K562 (cell line): ENCODE measurements at regions not wholly inside any gene's neighbourhood (a gene's known extent, or its start where the extent isn't known, plus 50 kb on each side); places are given as distances from the start of the nearest gene placed in this dataset.

Source experiments
- CAMTA2 ChIP-seq: fragments of 250-450 bp; sonication (Bioruptor Pico); conservative IDR thresholded peaks from 2 replicates; pipeline ENCODE4 v1.5.1; 2022
- E2F3 ChIP-seq: fragments of 250-450 bp; sonication (Bioruptor Pico); IDR thresholded peaks from 2 replicates; pipeline ENCODE4 v1.4.0; 2020; ENCODE audit warnings: mild to moderate bottlenecking
- HNRNPH1 ChIP-seq: fragments of 200-400 bp; formaldehyde crosslinking; optimal IDR thresholded peaks from 2 replicates; pipeline ENCODE3; 2017; ENCODE audit warnings: low read depth, mild to moderate bottlenecking, low read length, moderate library complexity
- L3MBTL2 ChIP-seq: fragments of 450-650 bp; IDR thresholded peaks from 2 replicates; pipeline ENCODE4 v1.6.1; 2016; ENCODE audit warnings: mild to moderate bottlenecking, moderate library complexity
- MCM3 ChIP-seq: fragments of 450-650 bp; IDR thresholded peaks from 2 replicates; pipeline ENCODE4 v1.6.1; 2016
- MCM7 ChIP-seq, 2 experiments: fragments of 450-650 bp; IDR thresholded peaks; 2 replicates each; pipeline ENCODE4 v1.6.1; 2016 to 2018
- PRPF4 ChIP-seq: fragments of 200-400 bp; formaldehyde crosslinking; IDR thresholded peaks from one replicate; pipeline ENCODE4 v1.6.1; 2017; ENCODE audit warnings: low read length, low read depth, mild to moderate bottlenecking; ENCODE audit not compliant: insufficient read depth, poor library complexity, severe bottlenecking
- PTTG1 ChIP-seq: fragments of 450-650 bp; IDR thresholded peaks from 2 replicates; pipeline ENCODE4 v1.6.1; 2016; ENCODE audit warnings: low read depth, mild to moderate bottlenecking, missing genetic modification characterization, missing compliant biosample characterization
- RFX5 ChIP-seq: IDR thresholded peaks from 2 replicates; pipeline ENCODE4 v1.6.1; 2011; ENCODE audit warnings: low read depth, mild to moderate bottlenecking, improper control_type of control experiment, low read length
- RREB1 ChIP-seq: fragments of 250-450 bp; sonication (Bioruptor Pico); IDR thresholded peaks from 2 replicates; pipeline ENCODE4 v1.4.0; 2020
- SMAD4 ChIP-seq: fragments of 250-450 bp; sonication (Bioruptor Pico); conservative IDR thresholded peaks from 2 replicates; pipeline ENCODE4 v1.8.0; 2021; ENCODE audit warnings: inconsistent platforms, mild to moderate bottlenecking, moderate library complexity
- SMARCC2 ChIP-seq: fragments of 450-650 bp; IDR thresholded peaks from 2 replicates; pipeline ENCODE4 v1.6.1; 2017; ENCODE audit warnings: antibody characterized with exemption, moderate library complexity, mild to moderate bottlenecking, low read depth
- ZC3H4 ChIP-seq: sonication (generic); formaldehyde crosslinking; IDR thresholded peaks from 2 replicates; pipeline ENCODE4 v1.9.0; 2021; ENCODE audit warnings: missing genetic modification reagents, borderline replicate concordance
- ZNF134 ChIP-seq: fragments of 250-450 bp; sonication (Bioruptor Pico); conservative IDR thresholded peaks from 2 replicates; pipeline ENCODE4 v1.4.0; 2020
- ZNF140 ChIP-seq: fragments of 250-450 bp; sonication (Bioruptor Pico); IDR thresholded peaks from 2 replicates; pipeline ENCODE4 v1.8.0; 2021; ENCODE audit warnings: moderate library complexity, mild to moderate bottlenecking, inconsistent platforms
- ZNF589 ChIP-seq: fragments of 200-800 bp; sonication (Bioruptor generic); IDR thresholded peaks from 2 replicates; pipeline ENCODE4 v1.6.1; 2016; ENCODE audit warnings: low read depth, missing genetic modification characterization, missing compliant biosample characterization
- ZNF76 ChIP-seq: fragments of 250-450 bp; sonication (Bioruptor Pico); IDR thresholded peaks from 2 replicates; pipeline ENCODE4 v1.4.0; 2020; ENCODE audit warnings: mild to moderate bottlenecking, moderate library complexity, borderline replicate concordance
- ZNF766 ChIP-seq: fragments of 200-800 bp; sonication (Bioruptor generic); conservative IDR thresholded peaks from 2 replicates; pipeline ENCODE4 v1.6.1; 2016; ENCODE audit warnings: missing genetic modification characterization, missing compliant biosample characterization
- TF ChIP-seq, protein P1 (sequence below): sonication (generic); formaldehyde crosslinking; IDR thresholded peaks from 2 replicates; pipeline ENCODE4 v1.8.0; 2022; ENCODE audit warnings: missing genetic modification reagents, mild to moderate bottlenecking, borderline replicate concordance
- TF ChIP-seq, protein P2 (sequence below), 2 experiments: fragments of 200-800 bp in 1 of 2; sonication (Bioruptor generic) in 1 of 2; sonication (generic) in 1 of 2; formaldehyde crosslinking in 1 of 2; IDR thresholded peaks in 1 of 2; conservative IDR thresholded peaks in 1 of 2; 2 replicates each; pipeline versions ENCODE4 v1.5.0 to v1.6.1; 2016 to 2020; ENCODE audit warnings: missing compliant biosample characterization in 1 of 2, missing genetic modification characterization in 1 of 2, missing genetic modification reagents in 1 of 2

DNA sequence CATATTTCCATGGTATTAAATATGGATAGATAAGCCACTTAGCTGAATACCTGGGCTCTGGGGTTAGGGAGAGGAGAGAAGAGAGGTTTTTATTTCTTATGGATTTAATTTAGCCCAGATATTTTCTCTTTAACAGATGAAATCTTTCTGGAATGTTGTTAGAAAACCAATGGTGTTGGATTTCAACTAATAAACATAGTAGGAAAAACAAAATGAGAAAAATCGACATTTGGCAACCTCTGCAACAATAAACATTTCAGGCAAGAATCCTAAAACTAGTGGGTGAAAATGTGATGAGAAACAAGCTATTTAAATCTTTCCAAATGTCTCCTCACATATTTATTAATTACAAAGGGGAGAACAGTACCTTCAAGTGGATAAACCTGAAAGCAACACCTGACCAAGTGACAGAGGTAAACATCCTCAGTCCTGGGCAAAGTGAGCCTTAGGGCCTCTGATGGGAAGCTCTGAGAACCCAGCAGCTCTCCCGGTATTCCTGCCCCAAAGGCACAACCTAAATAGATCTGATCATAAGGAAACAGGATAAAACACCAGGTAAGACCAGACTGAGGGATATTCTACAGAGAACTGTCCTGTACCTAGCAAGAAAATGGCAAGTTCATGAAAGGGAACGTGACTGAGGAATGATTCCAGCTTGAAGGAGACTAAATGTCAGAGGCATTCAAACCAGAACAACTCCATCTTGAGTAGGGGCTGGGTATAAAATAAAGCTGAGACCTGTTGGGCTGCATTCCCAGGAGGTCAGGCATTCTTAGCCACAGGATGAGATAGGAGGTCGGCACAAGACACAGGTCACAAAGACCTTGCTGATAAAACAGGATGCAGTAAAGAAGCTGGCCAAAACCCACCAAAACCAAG lies 163.7 kb downstream of the ESM1 start (continued):
- TF ChIP-seq PRPF4 (no peak), RFX5 (no peak), SMARCC2 (no peak), L3MBTL2 (no peak), ZNF76 (no peak), PTTG1 (tag) (peak; percentile 68; the same call in 1 of the 2 replicates), CAMTA2 (CRISPR knock-in tag) (no peak), SMAD4 (CRISPR knock-in tag) (0 out of 2 replicates have a peak, but pooled peaks have one; percentile 21), ZNF140 (CRISPR knock-in tag) (no peak), ZC3H4 (CRISPR knock-in tag) (no peak), MCM3 (no peak), HNRNPH1 (no peak), ZNF134 (CRISPR knock-in tag) (no peak), E2F3 (CRISPR knock-in tag) (0 out of 2 replicates have a peak, but pooled peaks have one; percentile 31), MCM7 (IDR thresholded peaks at IDR 0.05) (no peak), ZNF589 (CRISPR knock-in tag) (0 out of 2 replicates have a peak, but pooled peaks have one; percentile 36), ZNF766 (CRISPR knock-in tag) (peak; percentile 52; the same call in 1 of the 2 replicates), RREB1 (no peak)
- TF ChIP-seq, protein P1, sequence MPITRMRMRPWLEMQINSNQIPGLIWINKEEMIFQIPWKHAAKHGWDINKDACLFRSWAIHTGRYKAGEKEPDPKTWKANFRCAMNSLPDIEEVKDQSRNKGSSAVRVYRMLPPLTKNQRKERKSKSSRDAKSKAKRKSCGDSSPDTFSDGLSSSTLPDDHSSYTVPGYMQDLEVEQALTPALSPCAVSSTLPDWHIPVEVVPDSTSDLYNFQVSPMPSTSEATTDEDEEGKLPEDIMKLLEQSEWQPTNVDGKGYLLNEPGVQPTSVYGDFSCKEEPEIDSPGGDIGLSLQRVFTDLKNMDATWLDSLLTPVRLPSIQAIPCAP (CRISPR knock-in tag): no peak
- TF ChIP-seq, protein P2, sequence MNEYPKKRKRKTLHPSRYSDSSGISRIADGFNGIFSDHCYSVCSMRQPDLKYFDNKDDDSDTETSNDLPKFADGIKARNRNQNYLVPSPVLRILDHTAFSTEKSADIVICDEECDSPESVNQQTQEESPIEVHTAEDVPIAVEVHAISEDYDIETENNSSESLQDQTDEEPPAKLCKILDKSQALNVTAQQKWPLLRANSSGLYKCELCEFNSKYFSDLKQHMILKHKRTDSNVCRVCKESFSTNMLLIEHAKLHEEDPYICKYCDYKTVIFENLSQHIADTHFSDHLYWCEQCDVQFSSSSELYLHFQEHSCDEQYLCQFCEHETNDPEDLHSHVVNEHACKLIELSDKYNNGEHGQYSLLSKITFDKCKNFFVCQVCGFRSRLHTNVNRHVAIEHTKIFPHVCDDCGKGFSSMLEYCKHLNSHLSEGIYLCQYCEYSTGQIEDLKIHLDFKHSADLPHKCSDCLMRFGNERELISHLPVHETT (CRISPR knock-in tag; conservative IDR thresholded peaks at IDR 0.05 in 1 of 2, IDR thresholded peaks at IDR 0.05 in 1 of 2): peak in 1 of 2 experiments; percentile 45; a peak in 1 of 4 replicates
